ENCODE measurements at regions not wholly inside any gene's neighbourhood (a gene's known extent, or its start where the extent isn't known, plus 50 kb on each side); places are given as distances from the start of the nearest gene placed in this dataset.
"Not testable (repeated sequence)": the region's sequence is repeated elsewhere in the genome, so short reads cannot be mapped to it uniquely, and the experiment has no call there.

GRCh38 chr16:13378151-13378550 lies 476.8 kb downstream of the SHISA9 start:
- Histone ChIP-seq H3K79me2 (ENCODE audit: low read length) (no peaks in the 10 kb centered on the region), H3K9me3 (ENCODE audit: insufficient read depth, low read length) (no peaks in the 10 kb centered on the region), H3K9ac (ENCODE audit: low read length) (no peak overlapping the region), H2AFZ (ENCODE audit: low read depth, low read length) (no peak overlapping the region), H3K4me1 (ENCODE audit: low read length) (peaks cover 11% of the 10 kb centered on the region), H3K4me3 (ENCODE audit: low read length) (no peak overlapping the region), H3K27ac (ENCODE audit: low read length) (no peak overlapping the region), H3K4me2 (ENCODE audit: low read length) (no peak overlapping the region), H3K36me3 (replicated peaks; ENCODE audit: low read depth, low read length) (no peaks in the 10 kb centered on the region), H3K27me3 (ENCODE audit: low read depth, low read length) (no peaks in the 10 kb centered on the region), H4K20me1 (ENCODE audit: insufficient read depth, low read length) (no peaks in the 10 kb centered on the region)
- TF ChIP-seq CTCF (IDR thresholded peaks at IDR 0.05; ENCODE audit: low read depth, low read length) (no peak), EZH2phosphoT487 (IDR thresholded peaks at IDR 0.05; ENCODE audit: low read depth) (no peak)

- no peaks in the 10 kb centered on the region for H3K9me3 ChIP-seq (ENCODE audit: insufficient read depth, low read length)
- H3K79me2 ChIP-seq (ENCODE audit: low read length): no peaks in the 10 kb centered on the region
- peaks cover 11% of the 10 kb centered on the region for H3K4me1 ChIP-seq (ENCODE audit: low read length)
- no peak overlapping the region for H3K4me3 ChIP-seq (ENCODE audit: low read length)
- TF ChIP-seq EZH2phosphoT487 (IDR thresholded peaks at IDR 0.05; ENCODE audit: low read depth) (no peak), CTCF (IDR thresholded peaks at IDR 0.05; ENCODE audit: low read depth, low read length) (no peak)
- H2AFZ ChIP-seq (ENCODE audit: low read depth, low read length): no peak overlapping the region
- H4K20me1 ChIP-seq (ENCODE audit: insufficient read depth, low read length): no peaks in the 10 kb centered on the region
- H3K9ac ChIP-seq (ENCODE audit: low read length): no peak overlapping the region
- no peaks in the 10 kb centered on the region for H3K27me3 ChIP-seq (ENCODE audit: low read depth, low read length)
- no peaks in the 10 kb centered on the region for H3K36me3 ChIP-seq (replicated peaks; ENCODE audit: low read depth, low read length)
- H3K4me2 ChIP-seq (ENCODE audit: low read length): no peak overlapping the region
- H3K27ac ChIP-seq (ENCODE audit: low read length): no peak overlapping the region
These were observed 477.9 kb downstream of the SHISA9 start for GRCh38 chr16:13379266-13379665.

- H2AFZ ChIP-seq (ENCODE audit: low read depth, low read length); H4K20me1 ChIP-seq (ENCODE audit: insufficient read depth, low read length); H3K4me2 ChIP-seq (ENCODE audit: low read length); H3K79me2 ChIP-seq (ENCODE audit: low read length); H3K27me3 ChIP-seq (ENCODE audit: low read depth, low read length); H3K4me3 ChIP-seq (ENCODE audit: low read length); H3K9ac ChIP-seq (ENCODE audit: low read length); H3K36me3 ChIP-seq (replicated peaks; ENCODE audit: low read depth, low read length); H3K27ac ChIP-seq (ENCODE audit: low read length): not testable (repeated sequence)
- H3K4me1 ChIP-seq (ENCODE audit: low read length): peaks cover 15% of the 10 kb centered on the region
- H3K9me3 ChIP-seq (ENCODE audit: insufficient read depth, low read length): peaks cover 23% of the 10 kb centered on the region; the same call in 1 of the 2 replicates
These were observed 484.0 kb downstream of the SHISA9 start for GRCh38 chr16:13385156-13386040.

- no peaks in the 10 kb centered on the region for H3K36me3 ChIP-seq (replicated peaks; ENCODE audit: low read depth, low read length)
- peaks cover 31% of the 10 kb centered on the region; the same call in 1 of the 2 replicates for H3K9me3 ChIP-seq (ENCODE audit: insufficient read depth, low read length)
- H3K27me3 ChIP-seq (ENCODE audit: low read depth, low read length): no peaks in the 10 kb centered on the region
- H3K79me2 ChIP-seq (ENCODE audit: low read length): no peaks in the 10 kb centered on the region
- H3K27ac ChIP-seq (ENCODE audit: low read length): peak overlapping the region; percentile 41
- no peak overlapping the region; the same call in 1 of the 2 replicates for H3K9ac ChIP-seq (ENCODE audit: low read length)
- H2AFZ ChIP-seq (ENCODE audit: low read depth, low read length): no peak overlapping the region
- H3K4me1 ChIP-seq (ENCODE audit: low read length): peaks cover 27% of the 10 kb centered on the region
- no peak for TF ChIP-seq CTCF (IDR thresholded peaks at IDR 0.05; ENCODE audit: low read depth, low read length)
- H4K20me1 ChIP-seq (ENCODE audit: insufficient read depth, low read length): no peaks in the 10 kb centered on the region
- no peak overlapping the region for H3K4me3 ChIP-seq (ENCODE audit: low read length)
- H3K4me2 ChIP-seq (ENCODE audit: low read length): peak overlapping the region; percentile 11
These were observed 488.9 kb downstream of the SHISA9 start for GRCh38 chr16:13390093-13390985.

All from OCI-LY3 (cell line).